GM19238 (cell line): ENCODE measurements at regions not wholly inside any gene's neighbourhood (a gene's known extent, or its start where the extent isn't known, plus 50 kb on each side); places are given as distances from the start of the nearest gene placed in this dataset.
A peak's percentile ranks its signal among the peaks of the same experiment; 100 is the strongest.

ENCODE experiments used
- DNase-seq: peaks from one replicate; pipeline ENCODE4 v3.0.0; 2011; ENCODE audit warnings: low spot score; ENCODE audit not compliant: insufficient read length

DNA sequence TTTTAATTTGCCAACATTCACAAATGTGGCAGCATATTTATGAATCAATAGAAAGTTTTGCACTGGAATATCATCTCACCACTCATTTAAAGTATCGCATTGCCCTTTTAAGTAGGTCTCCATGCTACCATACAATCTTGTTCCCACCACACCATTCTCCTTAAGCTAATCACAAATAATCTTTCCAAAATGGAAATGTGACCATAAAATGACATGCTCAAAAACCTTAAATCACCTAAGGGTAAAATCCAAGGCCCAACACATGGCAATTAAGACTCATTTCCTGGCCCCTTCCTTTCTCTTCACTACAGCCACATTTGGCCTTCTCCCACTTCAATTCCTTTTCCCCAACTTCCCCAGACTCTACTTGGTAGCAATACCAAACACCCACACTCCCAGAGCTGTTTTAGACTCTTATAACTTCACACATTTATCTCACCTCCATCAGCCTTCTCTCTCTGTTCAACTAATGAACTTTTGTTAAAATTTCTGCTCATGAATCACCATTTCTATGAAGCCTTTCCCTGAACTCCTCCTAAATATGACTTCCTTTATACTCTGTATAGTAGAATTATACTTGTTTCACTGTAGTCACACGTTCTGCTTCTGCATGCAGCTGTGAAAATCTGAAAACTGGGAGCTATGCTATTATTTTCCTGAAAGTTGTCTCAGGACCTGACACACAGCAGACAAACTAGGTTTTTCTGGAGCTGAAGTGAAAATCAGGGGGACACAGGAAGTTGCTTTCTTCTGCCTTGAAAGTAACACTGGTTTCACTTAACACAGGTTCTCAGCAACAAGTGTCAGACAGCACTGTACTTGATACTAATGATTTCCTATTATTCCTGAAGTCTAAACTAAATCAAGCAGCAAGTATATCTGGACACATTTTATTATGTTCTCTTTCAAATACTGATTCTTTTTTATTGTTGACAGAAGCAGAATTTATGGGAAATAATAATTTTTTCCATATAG lies 303.9 kb downstream of the ZEB2 start:
- DNase-seq = peak; percentile 15

DNA sequence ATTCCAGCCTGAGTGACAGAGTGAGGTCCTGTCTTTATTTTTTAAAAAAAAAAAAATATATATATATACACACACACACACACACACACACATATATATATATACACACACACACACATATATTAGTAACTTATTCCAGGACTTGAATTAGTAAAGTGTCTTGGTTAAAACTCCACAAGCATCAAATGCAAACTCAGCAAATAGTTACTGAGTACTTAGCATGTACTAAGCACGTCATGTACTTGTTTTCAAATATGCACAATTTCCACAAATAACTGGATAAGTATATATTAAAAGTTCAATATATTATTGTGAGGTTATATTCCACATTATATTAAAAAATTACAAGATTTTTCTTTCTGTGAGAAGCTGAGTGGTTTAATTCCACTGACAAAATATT lies 304.7 kb downstream of the ZEB2 start:
- DNase-seq = no peak

DNA sequence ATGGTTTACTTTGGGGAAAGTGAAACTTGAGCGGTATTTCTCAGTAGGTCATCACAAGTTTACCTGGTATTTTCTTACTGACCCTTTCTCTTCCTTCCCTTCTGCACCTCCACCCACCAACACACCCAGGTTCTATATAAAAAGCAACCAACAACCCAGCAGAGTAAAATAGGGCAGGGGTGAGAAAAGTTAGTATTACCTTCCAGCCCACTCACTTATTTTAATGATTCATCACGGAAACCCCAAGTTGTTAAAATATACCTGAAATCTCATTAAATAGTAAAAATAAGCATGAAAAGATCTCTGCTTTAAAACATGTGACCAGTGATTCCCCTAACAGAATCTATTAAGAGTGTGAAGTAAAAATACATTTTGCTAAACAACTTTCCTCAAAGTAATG lies 306.1 kb downstream of the ZEB2 start:
- peak; percentile 5 for DNase-seq

DNA sequence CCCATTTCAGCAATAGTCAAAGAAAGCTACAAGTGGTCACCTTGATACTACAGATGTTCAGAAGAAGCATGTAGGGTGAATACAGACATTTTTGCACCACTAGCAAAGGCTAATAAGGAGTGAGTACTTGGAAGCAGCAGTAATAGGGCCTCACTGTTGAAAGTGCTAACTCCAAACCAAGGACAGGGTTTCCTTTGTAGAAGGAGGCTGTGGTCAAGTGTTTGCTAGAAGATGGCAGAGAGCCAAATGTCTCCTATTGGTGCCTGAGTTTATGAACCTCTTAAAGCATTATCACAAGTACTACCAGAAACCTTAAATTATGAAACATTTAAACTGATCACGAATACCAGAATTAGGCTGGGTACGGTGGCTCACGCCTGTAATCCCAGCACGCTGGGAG lies 308.1 kb downstream of the ZEB2 start:
- no peak for DNase-seq

DNA sequence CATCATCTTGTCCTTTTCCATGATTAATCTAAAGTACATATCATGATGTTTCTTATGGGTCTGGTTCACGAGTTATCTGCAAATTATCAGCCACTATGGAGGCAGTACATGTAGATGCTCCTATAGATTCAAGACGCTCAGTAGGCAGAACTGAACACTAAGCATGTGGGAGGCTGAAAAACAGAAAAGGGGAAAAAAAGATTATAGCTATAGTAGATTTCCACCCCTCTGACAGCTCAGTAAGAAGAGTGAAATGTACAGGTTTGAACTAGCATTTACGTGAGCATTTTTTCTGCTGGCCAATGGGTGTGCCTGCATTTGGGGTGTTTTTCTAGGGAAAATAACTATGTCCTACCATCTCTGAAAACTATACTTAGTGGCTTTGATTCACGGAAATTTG lies 308.9 kb downstream of the ZEB2 start:
- no peak for DNase-seq

DNA sequence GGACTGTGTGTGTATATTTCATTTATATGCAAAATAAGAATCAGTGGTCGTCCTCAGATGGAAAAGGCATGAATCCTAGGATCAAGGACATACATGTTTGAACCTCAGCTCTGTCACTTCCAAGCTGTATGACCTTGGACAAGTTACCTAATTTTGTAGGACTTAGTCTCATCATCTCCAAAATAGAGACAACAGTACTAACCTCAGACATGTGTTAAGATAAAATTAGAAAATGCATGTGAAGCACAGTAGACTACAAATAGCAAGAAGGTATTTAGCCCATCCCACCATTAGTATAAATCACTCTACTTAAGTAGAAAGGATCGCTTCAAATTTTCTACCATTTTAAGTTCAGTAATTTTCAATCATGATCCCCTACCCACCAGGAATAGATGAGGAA lies 309.8 kb downstream of the ZEB2 start:
- DNase-seq = no peak

DNA sequence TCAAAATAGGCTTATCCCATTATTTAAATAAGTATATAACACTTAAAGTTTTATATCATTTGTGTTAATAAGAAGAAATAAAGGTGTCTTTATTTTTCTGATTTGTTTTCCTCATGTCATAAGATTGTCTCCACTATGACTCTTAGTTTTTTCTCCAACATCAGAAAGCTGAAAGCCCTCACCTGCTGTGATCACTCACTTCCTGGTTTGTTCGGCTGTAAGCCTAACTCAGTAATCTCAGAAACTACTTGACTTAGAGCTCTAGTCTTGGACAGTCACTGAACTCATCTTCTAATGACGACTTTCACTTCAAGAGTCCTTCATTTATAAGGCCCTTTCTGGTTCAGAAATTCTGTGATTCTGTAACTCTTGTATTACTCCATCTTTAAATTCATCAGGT lies 311.0 kb downstream of the ZEB2 start:
- DNase-seq = no peak

DNA sequence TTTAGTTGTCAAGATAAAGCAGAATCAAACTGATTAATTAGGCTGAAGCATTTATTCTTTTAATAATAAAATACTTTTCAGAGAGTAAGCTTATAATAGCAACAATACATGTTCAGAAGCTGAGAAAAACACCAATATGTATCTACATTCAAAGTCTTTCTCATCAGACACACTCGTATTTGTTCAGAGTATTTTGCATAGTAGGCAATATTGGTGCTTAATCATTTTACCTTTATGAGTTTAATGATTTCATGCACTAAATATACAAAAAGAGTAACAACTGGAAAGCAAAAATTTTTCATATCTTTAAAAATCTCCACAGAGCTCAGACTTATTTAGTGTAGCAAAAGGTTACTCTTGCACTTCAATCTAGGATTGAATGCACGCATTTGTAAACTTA lies 313.9 kb downstream of the ZEB2 start:
- no peak for DNase-seq

DNA sequence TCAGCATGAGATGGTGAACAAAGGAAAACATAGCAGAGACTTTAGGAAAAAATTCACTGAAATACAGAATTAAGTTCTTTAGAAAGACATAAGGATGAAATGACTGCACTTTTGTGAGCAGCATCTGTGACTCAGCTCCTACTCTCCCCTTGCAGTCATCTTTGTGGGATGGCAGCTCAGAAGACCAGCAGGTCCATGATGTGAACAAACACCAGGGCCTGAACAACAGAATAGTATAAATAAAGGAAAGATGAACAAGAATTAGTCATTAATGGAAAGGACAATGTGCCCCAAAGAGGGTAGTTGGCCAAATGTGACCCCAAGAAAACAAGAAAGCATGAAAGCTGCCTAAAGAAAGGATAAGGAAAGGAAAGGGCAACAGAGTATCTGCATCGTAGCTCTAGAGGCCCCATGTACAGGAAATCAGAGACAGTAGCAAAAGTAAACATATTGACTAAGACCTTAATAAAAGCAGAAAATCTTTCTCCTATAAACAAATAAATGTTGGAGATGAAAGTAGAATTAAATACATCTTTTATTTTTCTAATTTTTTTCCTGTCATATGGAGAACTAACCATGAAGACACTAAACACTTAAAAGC lies 318.0 kb downstream of the ZEB2 start:
- no peak for DNase-seq

DNA sequence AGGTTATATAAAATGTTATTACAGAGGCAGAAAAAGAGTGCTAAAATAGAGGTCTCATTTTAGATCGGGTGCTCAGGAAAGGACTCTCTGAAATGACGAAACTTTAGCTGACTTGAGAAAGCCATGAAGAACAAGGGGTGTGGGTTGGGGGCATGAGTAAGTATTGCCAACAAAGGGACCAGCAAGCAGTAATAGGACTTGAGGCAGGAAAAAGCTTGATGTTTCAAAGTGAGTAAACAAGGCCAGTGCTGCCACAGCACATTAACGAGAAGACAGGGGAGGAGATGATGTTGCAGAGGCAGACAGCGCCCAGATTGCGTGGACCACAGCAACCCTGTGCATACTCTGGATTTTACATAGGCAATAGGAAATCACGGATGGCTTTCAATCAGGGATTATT lies 318.8 kb downstream of the ZEB2 start:
- no peak for DNase-seq

DNA sequence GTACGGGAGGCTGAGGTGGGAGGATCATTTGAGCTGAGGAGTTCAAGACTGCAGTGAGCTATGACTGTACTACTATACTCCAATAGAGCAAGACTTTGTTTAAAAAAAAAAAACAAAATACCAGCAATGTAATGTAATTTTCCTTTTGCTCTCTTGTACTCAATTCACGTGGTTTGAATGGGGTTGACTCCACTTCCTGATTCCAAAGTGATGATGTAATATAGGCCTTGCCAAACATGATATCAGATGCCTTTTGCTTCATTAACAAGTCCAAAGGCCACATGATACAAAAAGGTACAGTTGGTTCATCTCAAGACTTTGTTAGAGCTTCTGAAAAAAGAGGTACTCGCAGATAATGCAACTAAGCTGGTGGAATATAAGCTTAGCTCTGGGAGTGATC lies 321.8 kb downstream of the ZEB2 start:
- DNase-seq = no peak

DNA sequence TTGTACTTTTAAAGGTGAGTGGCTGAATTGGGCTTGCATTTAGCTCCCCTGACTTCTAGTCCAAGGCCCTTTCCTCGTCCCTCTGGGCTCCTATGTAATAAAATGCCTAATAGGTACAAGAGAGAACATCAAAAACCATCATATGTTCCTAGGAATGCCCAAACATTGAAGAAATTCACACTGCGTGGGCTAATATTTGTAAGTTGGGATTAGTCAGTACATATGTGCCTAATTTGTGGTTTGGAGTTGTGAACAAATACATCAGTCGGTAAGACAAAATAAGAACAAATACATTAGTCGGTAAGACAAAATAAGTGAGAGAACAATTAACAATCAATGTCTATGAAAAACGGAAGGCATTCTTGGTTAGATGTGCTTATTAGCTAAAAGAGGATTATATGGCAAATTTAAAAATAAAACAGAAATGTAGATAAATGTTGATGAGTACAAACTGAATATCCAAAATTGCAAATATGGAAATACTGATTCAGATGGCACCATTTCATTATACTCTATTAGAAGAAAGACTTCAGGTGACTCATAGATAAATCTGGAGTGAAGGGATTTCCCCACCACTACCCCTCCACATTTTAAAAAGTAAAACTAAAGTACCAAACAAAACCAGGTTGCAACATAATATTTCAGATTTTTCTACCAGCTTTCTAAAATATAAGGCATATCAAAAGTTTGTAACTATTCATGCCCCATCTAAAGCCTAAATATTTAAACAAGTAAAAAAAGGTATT lies 325.4 kb downstream of the ZEB2 start:
- no peak for DNase-seq

DNA sequence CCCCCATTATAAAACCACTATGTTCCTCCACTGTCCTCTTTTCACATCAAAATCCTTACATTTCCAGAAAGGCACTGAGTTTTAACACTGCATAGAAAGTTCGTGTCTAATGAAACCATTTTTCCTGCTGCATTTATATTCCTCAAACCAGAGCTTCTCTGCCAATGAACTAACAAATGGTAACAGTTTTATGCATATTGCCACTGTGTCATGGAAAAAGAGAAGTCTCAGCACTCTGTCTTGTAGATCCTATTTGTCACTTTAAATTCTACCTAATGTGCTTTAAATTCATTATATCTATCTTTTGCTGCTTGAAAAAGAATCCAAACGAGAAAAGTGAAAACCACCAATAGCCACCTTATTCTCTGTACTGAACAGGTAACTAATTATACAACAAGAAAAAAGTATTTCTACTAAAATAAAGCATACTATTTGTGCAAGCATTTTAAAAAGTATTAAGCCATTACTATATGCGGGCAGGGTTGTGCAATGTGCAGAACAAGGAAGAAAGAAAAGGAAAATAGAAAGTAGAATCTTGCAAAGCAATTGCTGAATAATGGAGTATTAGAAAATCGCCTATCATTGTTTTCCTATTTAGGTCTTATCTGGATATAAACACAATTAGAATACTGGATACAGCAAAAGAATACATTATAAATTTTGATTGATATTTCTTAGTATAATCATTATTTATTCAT lies 328.9 kb downstream of the ZEB2 start:
- DNase-seq = no peak

DNA sequence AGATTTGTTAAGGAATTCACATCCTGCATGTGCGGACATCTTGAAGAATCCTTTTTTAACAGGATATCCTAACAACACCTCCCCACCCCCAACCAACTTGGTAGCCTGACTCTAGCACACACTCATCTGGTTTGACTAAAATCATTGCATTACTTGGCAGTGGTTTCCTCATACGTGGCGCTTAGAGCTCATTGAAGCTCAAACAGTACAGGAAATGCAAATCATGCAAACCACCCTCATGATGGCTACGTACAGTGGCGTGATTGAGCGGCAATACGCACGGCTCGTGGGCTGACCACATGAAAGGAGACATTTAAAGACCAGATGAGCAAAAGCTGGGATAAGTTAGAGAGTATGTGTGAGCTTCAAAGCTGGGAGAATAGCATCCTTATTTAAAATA lies 336.2 kb downstream of the ZEB2 start:
- peak; percentile 6 for DNase-seq

DNA sequence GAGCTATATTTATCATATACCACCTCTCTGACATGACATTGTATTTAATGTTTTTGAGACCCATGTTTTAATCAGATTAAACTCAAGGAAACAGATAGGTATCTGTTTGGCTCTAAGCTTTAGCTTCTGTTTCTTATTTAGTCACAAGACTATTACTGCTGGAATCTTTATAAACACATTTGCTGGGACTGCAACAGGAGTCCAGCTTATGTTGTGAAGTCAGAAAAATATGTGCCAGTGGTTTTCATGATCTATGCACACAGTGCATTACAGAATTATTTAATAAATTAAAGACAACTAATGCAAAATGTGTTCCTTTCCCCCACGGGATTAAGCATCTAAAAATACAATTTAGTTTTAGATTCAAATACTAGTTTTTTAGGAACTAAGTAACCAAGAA lies 338.9 kb downstream of the ZEB2 start:
- no peak for DNase-seq

DNA sequence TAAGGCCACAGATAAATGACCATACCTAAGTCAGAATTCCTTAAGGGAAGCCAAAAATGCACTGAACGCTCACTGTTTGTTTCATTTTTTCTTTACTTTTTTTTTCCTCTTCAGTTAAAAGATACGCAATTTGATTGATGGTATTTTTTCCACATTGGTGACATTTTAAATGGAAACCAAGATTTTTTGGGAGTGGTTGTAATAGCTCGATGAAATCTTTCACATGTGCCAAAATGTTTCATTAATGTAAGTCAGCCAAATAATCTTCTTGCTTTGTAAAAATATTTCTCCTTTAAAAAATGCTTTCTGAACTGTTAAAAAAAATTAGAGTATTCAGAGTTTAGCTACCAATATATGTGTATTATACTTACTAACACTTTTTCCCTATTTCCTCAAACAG lies 339.8 kb downstream of the ZEB2 start:
- no peak for DNase-seq

DNA sequence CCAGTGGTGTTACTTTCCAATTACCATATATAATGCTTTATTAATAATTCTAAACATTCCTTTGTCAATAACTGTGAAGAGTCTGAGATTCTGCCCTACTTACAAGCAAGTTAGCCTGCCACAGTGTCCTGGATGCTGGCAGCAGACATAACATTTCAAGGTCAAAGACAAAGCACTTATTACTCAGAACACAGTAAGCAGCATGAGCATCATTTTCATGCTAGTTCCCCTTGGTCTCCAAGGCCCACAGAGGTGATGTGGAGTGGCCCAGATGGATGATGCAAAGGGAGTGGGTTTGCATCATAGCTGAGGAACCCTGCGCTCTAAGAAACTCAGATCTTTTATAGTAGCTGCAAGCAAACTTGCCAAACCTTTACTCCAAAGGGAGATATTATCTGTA lies 349.7 kb downstream of the ZEB2 start:
- DNase-seq = no peak

DNA sequence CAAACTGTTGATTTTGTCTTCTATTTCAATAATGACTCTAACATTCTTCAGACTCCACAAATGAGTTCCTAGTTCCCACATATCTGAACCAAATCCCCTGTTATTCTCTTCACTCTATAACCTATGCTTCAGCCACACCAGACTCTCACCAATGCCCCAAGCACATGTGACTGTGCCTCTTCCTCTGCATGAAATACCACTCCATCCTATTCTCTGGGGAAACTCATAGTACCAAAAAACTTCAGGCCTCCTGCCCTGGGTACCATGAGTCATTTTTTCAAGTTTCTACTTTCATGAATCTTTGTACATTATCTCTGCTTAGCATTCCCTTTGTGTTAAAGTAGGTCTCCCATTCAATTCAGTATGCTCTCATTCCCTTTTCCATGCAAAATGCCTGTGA lies 353.2 kb downstream of the ZEB2 start:
- DNase-seq = no peak

DNA sequence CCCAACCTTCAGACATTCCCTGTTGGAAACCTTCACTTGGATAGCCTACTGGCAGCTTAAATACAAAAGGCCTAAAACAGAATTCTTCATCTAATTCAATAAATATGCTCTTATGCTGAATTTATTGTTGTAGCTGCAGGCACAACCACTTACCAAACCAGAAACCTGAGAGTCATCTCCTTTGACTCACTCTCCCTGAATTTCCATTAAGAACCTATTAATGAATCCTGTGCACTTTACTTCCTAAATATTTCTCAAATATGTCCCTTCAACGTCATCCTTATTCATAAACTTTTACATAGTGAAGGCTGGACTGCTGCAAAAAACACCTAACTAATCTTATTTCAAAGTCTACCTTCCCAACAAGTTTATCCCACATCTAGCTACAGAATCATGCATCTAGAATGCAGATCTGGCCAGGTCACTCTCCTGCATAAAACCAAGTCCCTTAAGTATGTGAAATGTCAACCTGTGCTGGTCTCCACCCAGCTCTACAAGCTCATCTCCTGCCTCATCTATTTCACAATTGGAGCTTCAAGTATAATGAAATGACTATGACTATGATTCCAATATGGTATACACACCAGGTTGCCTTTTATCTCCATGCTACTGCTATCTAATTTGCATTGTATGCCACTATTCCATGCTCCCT lies 354.2 kb downstream of the ZEB2 start:
- DNase-seq = no peak

DNA sequence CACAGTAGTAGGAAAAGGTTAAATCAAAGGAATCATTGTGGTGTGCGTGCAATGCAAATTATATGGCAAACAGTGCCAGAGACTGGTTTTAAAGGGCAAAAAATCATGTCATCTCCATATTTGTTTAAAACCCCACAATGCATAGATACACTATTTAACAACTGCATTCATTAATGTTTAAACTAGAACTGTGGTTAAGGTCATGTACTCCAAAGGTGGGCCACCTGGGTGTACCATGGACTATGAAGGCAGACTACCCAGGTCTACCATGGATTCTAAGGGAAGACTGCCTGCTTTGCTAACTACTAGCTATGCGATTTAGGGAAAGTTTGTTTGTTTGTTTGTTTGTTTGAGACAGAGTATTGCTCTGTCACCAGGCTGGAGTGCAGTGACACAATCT lies 356.3 kb downstream of the ZEB2 start:
- no peak for DNase-seq

DNA sequence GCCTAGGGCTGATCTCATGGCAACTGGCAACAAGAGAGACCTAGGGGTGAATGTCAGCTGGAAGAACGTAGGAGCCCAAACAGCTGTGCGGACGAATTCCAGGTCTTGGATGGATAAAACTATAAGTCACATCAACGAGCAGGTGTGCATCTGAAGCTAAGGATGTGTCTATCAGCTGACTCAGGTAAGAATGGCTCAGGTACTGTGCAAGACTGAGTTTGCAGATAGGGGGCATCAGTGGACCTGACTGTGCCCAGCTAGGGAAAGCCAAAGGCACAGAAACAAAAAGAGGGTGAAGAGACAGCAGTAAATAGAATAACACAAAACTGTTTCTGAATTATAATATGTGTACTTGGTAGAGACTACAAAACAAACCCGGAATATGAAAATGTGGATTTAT lies 357.3 kb downstream of the ZEB2 start:
- DNase-seq = no peak
